ENCODE measurements at regions not wholly inside any gene's neighbourhood (a gene's known extent, or its start where the extent isn't known, plus 50 kb on each side); places are given as distances from the start of the nearest gene placed in this dataset.
A peak's percentile ranks its signal among the peaks of the same experiment; 100 is the strongest.

DNA sequence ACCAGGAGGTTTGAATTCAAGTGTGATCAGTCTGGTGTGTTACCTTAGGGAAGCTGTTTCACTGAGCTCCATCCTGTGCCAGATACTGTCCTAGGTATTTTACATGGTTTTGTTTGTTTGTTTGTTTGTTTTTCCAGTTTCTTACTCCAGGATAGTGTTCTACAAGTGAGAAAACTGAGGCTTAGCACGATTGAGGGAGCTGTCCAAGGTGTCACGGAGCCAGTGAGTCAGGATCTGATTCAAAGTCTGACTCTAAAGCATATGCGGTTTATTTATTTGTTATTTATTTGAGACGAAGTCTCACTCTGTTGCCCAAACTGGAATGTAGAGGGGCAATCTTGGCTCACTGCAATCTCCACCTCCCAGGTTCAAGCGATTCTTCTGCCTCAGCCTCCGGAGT lies 79.7 kb upstream of the GNG2 start:
- Mint-ChIP-seq H3K4me1 (peaks cover 35% of the 10 kb centered on the region), H3K27me3 (peaks cover 9% of the 10 kb centered on the region), H3K4me3 (no peak overlapping the region), H3K9me3 (peaks cover 8% of the 10 kb centered on the region), H3K27ac (no peak overlapping the region), H3K36me3 (peaks cover 2% of the 10 kb centered on the region)

DNA sequence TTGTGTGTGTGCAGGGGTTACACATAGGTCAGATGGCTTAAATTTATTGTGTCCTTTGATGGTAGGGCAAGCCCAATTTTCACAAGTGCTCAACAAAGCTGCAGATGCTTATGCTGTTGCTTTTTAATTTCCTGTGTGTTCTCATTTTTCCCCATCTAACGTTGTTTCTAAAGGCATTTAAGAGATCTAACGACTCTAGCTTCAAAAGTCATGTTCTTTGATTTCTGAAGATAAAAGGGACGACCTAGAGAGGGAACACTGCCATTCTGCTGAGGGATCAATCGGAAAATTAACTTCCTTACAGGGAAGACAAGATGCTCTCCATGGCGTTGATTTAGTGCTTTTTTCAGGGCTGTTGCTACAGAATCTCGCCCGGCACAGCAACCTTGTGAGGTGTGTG lies 79.0 kb upstream of the GNG2 start:
- peak overlapping the region; percentile 26 for H3K27ac Mint-ChIP-seq
- peaks cover 5% of the 10 kb centered on the region for H3K27me3 Mint-ChIP-seq
- H3K4me3 Mint-ChIP-seq = no peak overlapping the region
- H3K4me1 Mint-ChIP-seq = peaks cover 31% of the 10 kb centered on the region
- H3K36me3 Mint-ChIP-seq = peaks cover 5% of the 10 kb centered on the region
- H3K9me3 Mint-ChIP-seq = peaks cover 14% of the 10 kb centered on the region

GRCh38 chr14:51782435-51782834 lies 78.0 kb upstream of the GNG2 start:
- peaks cover 21% of the 10 kb centered on the region for H3K9me3 Mint-ChIP-seq
- H3K4me3 Mint-ChIP-seq = no peak overlapping the region
- H3K27me3 Mint-ChIP-seq = peaks cover 5% of the 10 kb centered on the region
- peaks cover 29% of the 10 kb centered on the region for H3K4me1 Mint-ChIP-seq
- H3K27ac Mint-ChIP-seq = no peak overlapping the region
- H3K36me3 Mint-ChIP-seq = peaks cover 5% of the 10 kb centered on the region

GRCh38 chr14:51783765-51784164 lies 76.6 kb upstream of the GNG2 start:
- H3K27me3 Mint-ChIP-seq = peaks cover 5% of the 10 kb centered on the region
- peaks cover 29% of the 10 kb centered on the region for H3K4me1 Mint-ChIP-seq
- H3K36me3 Mint-ChIP-seq = peaks cover 5% of the 10 kb centered on the region
- no peak overlapping the region for H3K4me3 Mint-ChIP-seq
- peaks cover 21% of the 10 kb centered on the region for H3K9me3 Mint-ChIP-seq
- H3K27ac Mint-ChIP-seq = no peak overlapping the region

DNA sequence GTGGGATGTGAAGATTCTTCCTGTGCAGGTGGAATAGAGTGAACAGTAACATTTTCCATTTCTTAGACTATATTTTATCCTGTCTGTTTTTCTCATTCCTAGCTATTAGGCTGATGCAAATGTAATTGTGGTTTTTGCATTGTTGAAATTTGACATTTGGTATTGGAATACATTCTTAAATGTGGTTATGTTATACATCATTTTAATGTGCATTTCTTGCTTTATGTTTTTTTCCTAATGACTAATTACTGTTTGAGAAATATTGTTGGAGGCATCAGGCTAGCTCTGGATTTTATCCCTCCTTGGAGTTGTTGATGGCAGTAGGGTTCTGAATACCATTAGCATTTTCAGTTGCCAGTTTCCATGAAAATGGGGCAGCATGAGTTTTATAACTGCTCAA lies 75.9 kb upstream of the GNG2 start:
- H3K9me3 Mint-ChIP-seq = peaks cover 21% of the 10 kb centered on the region
- H3K4me1 Mint-ChIP-seq = peaks cover 28% of the 10 kb centered on the region
- H3K36me3 Mint-ChIP-seq = peaks cover 5% of the 10 kb centered on the region
- H3K4me3 Mint-ChIP-seq = no peak overlapping the region
- H3K27me3 Mint-ChIP-seq = peaks cover 5% of the 10 kb centered on the region
- no peak overlapping the region for H3K27ac Mint-ChIP-seq

- Mint-ChIP-seq H3K4me3 (no peak overlapping the region), H3K27ac (no peak overlapping the region), H3K4me1 (peaks cover 13% of the 10 kb centered on the region), H3K36me3 (peaks cover 5% of the 10 kb centered on the region), H3K27me3 (peaks cover 5% of the 10 kb centered on the region), H3K9me3 (peaks cover 21% of the 10 kb centered on the region)
Measured at GRCh38 chr14:51786227-51786626, 74.2 kb upstream of the GNG2 start.

DNA sequence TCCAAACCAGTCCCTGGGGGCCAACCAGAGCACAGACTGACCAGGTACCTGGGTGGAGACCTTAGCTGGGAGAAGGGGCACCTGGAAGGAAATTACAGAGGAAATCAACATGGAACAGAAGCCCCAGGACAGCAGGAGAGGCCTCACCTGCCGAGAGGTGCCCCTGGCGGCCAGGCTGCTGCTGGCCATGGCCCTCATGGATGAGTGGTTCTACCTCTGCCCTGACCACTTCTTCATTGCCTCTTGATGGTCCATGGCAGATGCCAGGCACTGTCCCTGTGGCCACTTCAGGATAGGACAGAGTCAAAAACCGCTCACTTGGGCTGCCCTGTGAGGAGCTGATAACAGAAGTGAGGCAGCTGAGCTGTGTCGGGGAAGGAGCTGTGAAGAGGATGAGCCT lies 73.1 kb upstream of the GNG2 start:
- Mint-ChIP-seq H3K27ac (no peak overlapping the region), H3K4me1 (peaks cover 4% of the 10 kb centered on the region), H3K4me3 (no peak overlapping the region), H3K27me3 (peaks cover 5% of the 10 kb centered on the region), H3K9me3 (peaks cover 21% of the 10 kb centered on the region), H3K36me3 (peaks cover 5% of the 10 kb centered on the region)

DNA sequence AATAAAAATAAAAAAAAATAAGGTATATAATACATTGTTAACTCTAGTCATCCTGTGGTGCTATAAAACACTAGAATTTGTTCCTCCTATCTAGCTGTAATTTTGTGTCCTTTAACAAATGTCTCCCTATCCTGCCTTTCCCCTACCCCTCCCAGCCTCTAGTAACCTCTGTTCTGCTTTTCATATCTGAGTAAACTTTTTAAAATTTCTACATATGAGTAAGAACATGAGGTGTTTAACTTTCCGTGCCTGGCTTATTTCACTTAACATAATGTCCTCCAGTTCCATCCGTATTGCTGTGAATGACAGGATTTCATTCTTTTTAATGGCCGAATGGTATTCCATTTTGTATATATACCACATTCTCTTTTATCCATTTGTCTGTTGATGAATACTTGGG lies 71.3 kb upstream of the GNG2 start:
- Mint-ChIP-seq H3K27me3 (peaks cover 5% of the 10 kb centered on the region), H3K4me3 (no peak overlapping the region), H3K27ac (no peak overlapping the region), H3K9me3 (peaks cover 21% of the 10 kb centered on the region), H3K36me3 (peaks cover 5% of the 10 kb centered on the region), H3K4me1 (no peaks in the 10 kb centered on the region)

GRCh38 chr14:51789596-51789995 lies 70.8 kb upstream of the GNG2 start:
- H3K4me3 Mint-ChIP-seq = no peak overlapping the region
- peaks cover 21% of the 10 kb centered on the region for H3K9me3 Mint-ChIP-seq
- H3K27ac Mint-ChIP-seq = no peak overlapping the region
- peaks cover 5% of the 10 kb centered on the region for H3K27me3 Mint-ChIP-seq
- no peaks in the 10 kb centered on the region for H3K4me1 Mint-ChIP-seq
- peaks cover 5% of the 10 kb centered on the region for H3K36me3 Mint-ChIP-seq

GRCh38 chr14:51792809-51793208 lies 67.6 kb upstream of the GNG2 start:
- Mint-ChIP-seq H3K27ac (peak overlapping the region; percentile 9), H3K27me3 (no peaks in the 10 kb centered on the region), H3K4me3 (no peak overlapping the region), H3K9me3 (no peaks in the 10 kb centered on the region), H3K4me1 (no peaks in the 10 kb centered on the region), H3K36me3 (no peaks in the 10 kb centered on the region)

GRCh38 chr14:51805541-51805940 lies 54.9 kb upstream of the GNG2 start:
- H3K4me3 Mint-ChIP-seq = no peak overlapping the region
- H3K4me1 Mint-ChIP-seq = peaks cover 4% of the 10 kb centered on the region
- peaks cover 2% of the 10 kb centered on the region for H3K36me3 Mint-ChIP-seq
- H3K27me3 Mint-ChIP-seq = peaks cover 2% of the 10 kb centered on the region
- no peak overlapping the region for H3K27ac Mint-ChIP-seq
- no peaks in the 10 kb centered on the region for H3K9me3 Mint-ChIP-seq

GRCh38 chr14:51806026-51807023 lies 54.1 kb upstream of the GNG2 start:
- Mint-ChIP-seq H3K4me3 (no peak overlapping the region), H3K27me3 (peaks cover 2% of the 10 kb centered on the region), H3K9me3 (no peaks in the 10 kb centered on the region), H3K4me1 (peaks cover 4% of the 10 kb centered on the region), H3K36me3 (peaks cover 2% of the 10 kb centered on the region), H3K27ac (no peak overlapping the region)

DNA sequence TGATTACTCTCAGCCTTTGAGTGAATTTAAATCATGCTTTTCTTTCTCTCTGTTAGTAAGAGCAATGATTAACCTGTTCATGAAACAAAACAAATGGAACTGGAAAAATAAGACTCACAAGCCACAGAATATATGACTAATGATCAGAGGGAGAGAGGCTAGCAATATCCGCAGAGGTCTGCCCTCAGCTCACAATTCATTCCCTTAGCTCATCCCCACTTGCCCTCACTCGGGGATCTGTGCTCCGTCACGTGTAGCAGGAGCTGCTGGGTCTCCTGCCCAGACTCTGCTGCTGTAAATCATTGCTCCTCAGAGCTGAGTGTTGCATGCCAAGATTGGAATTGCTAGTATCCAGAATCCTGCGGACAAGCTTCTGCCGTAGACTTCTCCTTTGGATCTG lies 53.1 kb upstream of the GNG2 start:
- H3K27ac Mint-ChIP-seq = no peak overlapping the region
- H3K4me3 Mint-ChIP-seq = no peak overlapping the region
- no peaks in the 10 kb centered on the region for H3K27me3 Mint-ChIP-seq
- H3K4me1 Mint-ChIP-seq = peaks cover 4% of the 10 kb centered on the region
- no peaks in the 10 kb centered on the region for H3K9me3 Mint-ChIP-seq
- H3K36me3 Mint-ChIP-seq = no peaks in the 10 kb centered on the region
